ENCODE measurements at regions not wholly inside any gene's neighbourhood (a gene's known extent, or its start where the extent isn't known, plus 50 kb on each side); places are given as distances from the start of the nearest gene placed in this dataset.
"Not testable (repeated sequence)": the region's sequence is repeated elsewhere in the genome, so short reads cannot be mapped to it uniquely, and the experiment has no call there.

DNA sequence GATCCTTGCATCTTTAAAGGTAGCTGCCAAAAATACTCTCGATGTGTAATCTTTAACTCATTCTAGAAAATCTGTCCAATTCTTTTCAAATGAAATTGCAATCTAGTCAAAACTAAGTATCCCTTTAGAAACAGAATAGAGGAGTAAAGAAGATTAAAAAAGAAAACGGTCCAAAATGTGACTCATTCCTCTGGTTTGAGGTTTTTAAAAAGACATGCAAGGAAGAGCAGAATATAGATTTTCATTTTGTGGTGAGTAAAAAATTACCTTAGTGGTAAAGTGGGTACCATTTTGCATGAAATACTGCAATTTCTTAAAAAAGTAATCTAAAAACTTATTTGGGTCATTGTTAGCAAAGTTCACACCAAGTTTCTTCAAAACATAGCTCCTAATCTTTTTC is 108.4 kb downstream of the BRMS1L start:
- DNase-seq = no peak

DNA sequence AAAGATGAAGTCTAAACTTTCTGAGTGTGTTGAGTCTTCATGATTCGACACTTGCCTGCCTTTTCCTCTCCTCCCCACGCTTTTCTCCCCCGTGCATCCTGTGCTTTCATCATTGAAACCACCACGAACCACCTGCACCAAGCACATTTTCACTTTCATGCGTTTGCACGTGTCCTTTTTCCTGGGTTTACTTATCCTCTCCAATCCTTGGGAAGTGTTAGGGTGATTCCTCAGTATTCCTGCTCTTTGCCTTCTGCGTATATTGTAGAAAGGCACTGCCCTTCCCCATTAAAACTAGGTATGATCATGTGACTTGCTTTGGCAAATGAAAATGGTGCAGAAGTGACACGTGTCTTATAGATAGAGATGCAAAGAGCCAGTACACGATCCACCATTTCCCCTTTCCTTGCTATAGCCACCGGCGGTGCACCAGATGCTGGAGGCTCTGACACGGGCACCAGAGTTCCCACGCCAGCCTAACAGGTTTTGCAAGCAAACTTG is 106.6 kb downstream of the BRMS1L start:
- DNase-seq = peak; percentile 9

DNA sequence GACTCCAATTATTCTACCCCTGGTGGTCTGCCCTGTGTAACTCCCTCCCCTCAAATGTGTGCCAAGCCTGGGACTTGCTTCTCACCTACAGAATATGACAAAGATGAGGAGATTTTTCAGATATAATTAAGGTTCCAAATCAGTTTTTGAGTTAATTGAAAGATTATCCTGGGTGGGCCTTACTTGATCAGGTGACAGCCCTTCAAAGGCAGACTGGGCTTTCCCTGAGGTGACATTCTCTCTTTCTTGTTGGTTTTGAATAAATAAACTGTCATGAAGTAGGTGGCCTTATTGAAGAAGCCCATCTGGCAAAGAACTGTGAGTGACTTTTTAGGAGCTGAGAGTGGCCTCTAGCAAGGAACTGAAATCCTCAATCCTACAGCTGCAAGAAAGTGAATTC is 106.0 kb downstream of the BRMS1L start:
- no peak for DNase-seq

DNA sequence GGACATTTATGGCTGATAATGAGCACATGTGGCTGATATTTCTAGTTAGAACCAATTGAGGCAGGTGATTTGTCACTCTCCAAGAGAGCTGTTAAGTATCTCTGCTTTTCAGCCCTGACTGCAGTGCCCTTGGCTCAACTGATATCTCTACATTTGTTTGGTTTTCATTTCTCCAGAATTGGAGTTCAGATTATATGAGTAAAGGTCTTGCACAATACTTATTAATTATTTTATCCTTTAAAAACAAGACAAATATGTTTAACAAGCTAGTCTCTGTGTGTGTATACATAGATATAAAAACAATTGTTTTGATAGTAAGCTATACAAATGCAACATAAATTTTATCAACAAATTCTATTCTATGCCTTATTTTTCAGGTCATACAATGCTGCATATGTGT is 105.2 kb downstream of the BRMS1L start:
- no peak for DNase-seq

DNA sequence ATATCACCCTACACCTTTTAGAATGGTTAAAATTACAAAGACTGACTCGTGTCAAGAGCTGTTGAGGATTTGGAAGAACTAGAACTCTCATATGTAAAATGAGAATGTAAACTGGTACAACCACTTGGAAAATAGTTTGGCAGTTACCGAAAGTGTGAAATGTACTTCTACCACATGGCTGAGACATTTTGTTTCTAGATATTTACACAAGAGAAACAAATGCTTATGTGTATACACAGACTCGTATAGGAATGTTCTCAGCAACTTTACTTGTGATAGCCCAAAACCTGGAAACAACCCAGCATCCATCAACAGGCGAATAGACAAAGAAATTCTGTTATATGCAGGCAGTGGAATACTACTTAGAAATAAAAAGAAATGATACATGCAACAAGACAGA is 103.0 kb downstream of the BRMS1L start:
- no peak for DNase-seq

DNA sequence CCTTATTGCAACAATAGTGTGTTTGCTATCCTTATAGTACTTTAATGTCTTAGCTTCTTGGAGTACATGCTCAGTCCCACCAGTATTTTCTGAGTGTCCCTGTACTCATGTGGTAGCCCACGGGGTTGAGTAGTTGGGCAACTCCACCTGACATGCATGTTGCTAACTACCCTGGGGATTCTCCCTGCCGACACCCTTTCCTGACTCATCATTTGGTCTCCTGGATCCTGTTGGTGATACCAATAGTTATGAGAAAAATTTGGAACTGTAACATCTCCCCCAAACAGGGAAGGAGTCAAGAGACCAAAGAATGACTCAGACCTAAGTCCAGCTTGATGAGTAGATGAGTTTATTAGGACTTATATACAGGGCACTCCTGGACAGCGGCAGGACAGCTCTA is 101.6 kb downstream of the BRMS1L start:
- no peak for DNase-seq

DNA sequence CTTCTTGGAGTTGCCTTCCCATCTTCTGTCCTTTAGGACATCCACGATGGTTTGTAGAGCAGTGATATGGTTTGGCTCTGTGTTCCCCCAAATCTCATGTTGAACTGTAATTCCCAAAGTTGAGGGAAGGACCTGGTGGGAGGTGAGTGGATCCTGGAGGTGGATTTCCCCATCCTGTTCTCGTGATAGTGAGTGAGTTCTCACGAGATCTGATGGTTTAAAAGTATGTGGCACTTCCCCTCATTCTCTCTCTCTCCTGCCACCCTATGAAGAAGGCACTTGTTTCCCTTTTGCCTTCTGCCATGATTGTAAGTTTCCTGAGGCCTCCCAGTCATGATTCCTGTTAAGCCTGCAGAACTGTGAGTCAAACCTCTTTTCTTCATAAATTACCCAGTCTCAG is 99.2 kb downstream of the BRMS1L start:
- no peak for DNase-seq

DNA sequence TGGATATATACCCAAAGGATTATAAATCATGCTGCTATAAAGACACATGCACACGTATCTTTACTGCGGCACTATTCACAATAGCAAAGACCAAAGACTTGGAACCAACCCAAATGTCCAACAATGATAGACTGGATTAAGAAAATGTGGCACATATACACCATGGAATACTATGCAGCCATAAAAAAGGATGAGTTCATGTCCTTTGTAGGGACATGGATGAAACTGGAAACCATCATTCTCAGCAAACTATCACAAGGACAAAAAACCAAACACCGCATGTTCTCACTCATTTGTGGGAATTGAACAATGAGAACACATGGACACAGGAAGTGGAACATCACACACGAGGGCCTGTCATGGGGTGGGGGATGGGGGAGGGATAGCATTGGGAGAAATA is 96.5 kb downstream of the BRMS1L start:
- DNase-seq = not testable (repeated sequence)

DNA sequence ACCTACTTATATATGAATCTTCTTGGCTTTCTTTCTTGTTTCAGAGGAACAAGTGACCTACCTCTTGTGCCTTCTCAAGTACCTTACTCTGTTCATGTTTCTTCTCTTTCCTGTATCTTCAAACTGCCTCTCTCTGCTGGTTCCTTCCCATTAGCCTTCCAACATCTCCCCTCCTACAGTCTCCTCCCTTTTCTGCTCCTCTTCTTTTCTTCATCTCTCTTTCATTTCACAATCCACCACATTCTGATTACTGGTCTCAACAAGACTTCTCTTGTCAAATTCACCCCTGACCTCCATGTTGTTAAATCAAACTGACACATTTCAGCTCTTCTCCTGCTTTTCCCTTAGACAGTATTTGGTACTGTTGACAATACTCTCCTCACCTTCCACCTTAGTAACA is 95.6 kb downstream of the BRMS1L start:
- DNase-seq = no peak

All from occipital lobe (tissue), 1 donor.